Common myeloid progenitor, CD34-positive (primary cell): ENCODE measurements at regions not wholly inside any gene's neighbourhood (a gene's known extent, or its start where the extent isn't known, plus 50 kb on each side); places are given as distances from the start of the nearest gene placed in this dataset.

Source experiments
- CTCF ChIA-PET: fragments of 350-600 bp; sonication (Branson Sonifier 250); formaldehyde crosslinking; loops from one replicate; lab custom pipeline; 2021; ENCODE audit warnings: antibody characterized with exemption; lab: Charles Lee
- POLR2A ChIA-PET: fragments of 350-600 bp; sonication (Branson Sonifier 250); formaldehyde crosslinking; loops from one replicate; lab custom pipeline; 2021; ENCODE audit warnings: antibody characterized with exemption; lab: Charles Lee
- DNase-seq, 3 donors: peaks; one replicate each; pipeline versions ENCODE4 v3.0.0 to v3.0.0-alpha.2; 2013
- H3K27ac ChIP-seq, 2 experiments: 1 replicate in 1 of 2; 2 replicates in 1 of 2; pipeline ENCODE4 v1.7.0; 2013; ENCODE audit warnings: inconsistent platforms in 2 of 2, low read length in 2 of 2, mild to moderate bottlenecking in 2 of 2, low read depth in 1 of 2, moderate library complexity in 1 of 2; ENCODE audit not compliant: severe bottlenecking in 2 of 2, insufficient read depth in 1 of 2, poor library complexity in 1 of 2
- H3K27me3 ChIP-seq, 5 experiments: replicated peaks in 2 of 5; 1 replicate in 3 of 5; 2 replicates in 2 of 5; pipeline versions ENCODE4 v1.6.1 to v1.7.0; 2013; ENCODE audit warnings: low read length in 4 of 5, mild to moderate bottlenecking in 2 of 5, moderate library complexity in 2 of 5, inconsistent platforms in 1 of 5; ENCODE audit not compliant: insufficient read depth in 5 of 5, control insufficient read depth in 4 of 5
- H3K36me3 ChIP-seq, 4 experiments: 1 replicate in 2 of 4; 2 replicates in 2 of 4; pipeline versions ENCODE4 v1.6.1 to v1.7.0; 2013; ENCODE audit warnings: low read length in 3 of 4, control low read depth in 1 of 4, mild to moderate bottlenecking in 1 of 4; ENCODE audit not compliant: control insufficient read depth in 4 of 4, insufficient read depth in 4 of 4
- H3K4me1 ChIP-seq, 4 experiments: 1 replicate in 3 of 4; 2 replicates in 1 of 4; pipeline versions ENCODE4 v1.6.1 to v1.7.1; 2013; ENCODE audit warnings: low read length in 3 of 4, mild to moderate bottlenecking in 3 of 4, control low read depth in 1 of 4, inconsistent platforms in 1 of 4, moderate library complexity in 1 of 4; ENCODE audit not compliant: control insufficient read depth in 4 of 4, insufficient read depth in 4 of 4; ENCODE audit errors: control extremely low read depth in 1 of 4
- H3K4me3 ChIP-seq, 7 experiments: 1 replicate in 4 of 7; 2 replicates in 3 of 7; pipeline versions ENCODE4 v1.5.1 to v1.7.0; 2013; ENCODE audit warnings: mild to moderate bottlenecking in 7 of 7, low read length in 6 of 7, moderate library complexity in 6 of 7, inconsistent platforms in 2 of 7, low read depth in 2 of 7, control low read depth in 1 of 7; ENCODE audit not compliant: insufficient read depth in 4 of 7, control insufficient read depth in 1 of 7; ENCODE audit errors: extremely low read depth in 1 of 7
- H3K9me3 ChIP-seq, 5 experiments: 1 replicate in 4 of 5; 2 replicates in 1 of 5; pipeline versions ENCODE4 v1.6.1 to v1.7.1; 2013; ENCODE audit warnings: low read length in 4 of 5, mild to moderate bottlenecking in 2 of 5, inconsistent platforms in 1 of 5, low read depth in 1 of 5, moderate library complexity in 1 of 5; ENCODE audit not compliant: control insufficient read depth in 4 of 5, insufficient read depth in 2 of 5; ENCODE audit errors: control extremely low read depth in 1 of 5
- WGBS: methylation state at CpG from one replicate; pipeline ENCODE4 v1.1.5; 2013; ENCODE audit not compliant: insufficient coverage; 5-methylcytosine and 5-hydroxymethylcytosine counted together

DNA sequence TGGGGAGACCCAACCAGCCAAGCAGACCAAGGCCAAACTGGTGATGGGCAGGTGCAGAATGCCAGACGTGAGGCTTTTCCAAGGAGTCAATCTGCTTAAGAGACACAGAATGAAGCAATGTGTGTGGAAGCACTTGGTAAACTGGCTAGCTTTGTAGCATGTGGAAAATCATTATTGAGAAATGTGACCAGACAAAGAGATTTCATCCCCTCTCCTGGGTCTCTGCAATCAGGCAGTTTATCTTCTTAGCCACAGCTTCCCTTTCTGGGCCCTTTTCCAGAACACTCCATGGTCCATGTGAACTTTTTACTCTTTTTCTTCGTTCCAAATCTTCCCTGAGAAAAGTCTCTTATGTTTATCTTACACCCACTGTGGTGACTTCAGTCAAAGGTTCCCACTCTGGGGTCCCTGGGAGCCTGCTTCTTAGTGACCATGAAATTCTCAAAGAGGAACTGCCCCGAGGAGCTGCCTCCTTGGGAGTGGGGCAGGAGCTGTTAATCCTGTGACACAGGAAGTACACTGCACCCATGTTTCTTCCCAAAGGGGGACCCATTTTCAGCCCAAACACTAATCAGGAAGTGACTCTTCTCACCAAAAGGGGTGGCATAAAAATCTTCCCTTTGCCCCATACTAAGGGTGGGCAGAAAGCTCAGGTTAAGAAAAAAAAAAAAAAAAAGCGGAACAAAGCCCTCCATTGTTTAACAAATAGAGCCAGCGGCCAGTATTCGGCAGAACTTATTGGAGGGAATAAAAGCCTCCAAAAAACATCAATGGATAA lies 346.2 kb upstream of the ASIC2 start:
- 53% methylated on average over 2 of the region's 6 CpGs for WGBS
- DNase-seq: peak; percentile 17 to 63 (median 49)
- H3K27ac ChIP-seq: no peak overlapping the region
- ChIA-PET CTCF (no interaction called here), POLR2A (no interaction called here)
- H3K36me3 ChIP-seq: no peaks in the 10 kb centered on the region
- H3K27me3 ChIP-seq: peaks cover 0 to 4% (median 0%) of the 10 kb centered on the region in 5 experiments
- H3K9me3 ChIP-seq: peaks cover 0 to 7% (median 0%) of the 10 kb centered on the region in 5 experiments
- peak overlapping the region in 3 of 7 experiments; percentile 1 to 7 (median 2) for H3K4me3 ChIP-seq
- H3K4me1 ChIP-seq: peaks cover 0 to 8% (median 2%) of the 10 kb centered on the region in 4 experiments

DNA sequence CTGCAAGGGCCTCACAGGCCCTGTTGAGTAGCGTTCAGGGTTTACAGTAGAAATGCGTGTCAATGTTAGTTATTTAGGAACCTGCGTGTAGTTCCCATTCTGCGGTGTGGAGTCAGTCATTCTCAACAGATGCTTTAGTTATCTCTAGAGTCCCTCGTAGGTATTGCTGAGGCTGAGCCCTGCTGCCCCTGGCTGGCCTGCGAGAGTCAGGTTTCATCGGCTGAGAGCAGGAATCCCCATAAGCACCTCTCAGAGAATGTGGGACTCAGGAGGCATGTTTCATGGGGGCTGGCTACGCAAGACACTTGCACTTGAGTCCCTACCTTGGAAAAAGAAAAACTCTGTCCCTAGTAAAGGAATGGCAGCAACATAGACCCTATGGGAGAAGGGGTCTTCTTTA lies 347.5 kb upstream of the ASIC2 start:
- WGBS: 88% methylated on average over 8 of the region's 8 CpGs
- ChIA-PET POLR2A (interaction anchor here (0.6 kb wide), 1 partner anchor 15 kb away, joined by 3 read pairs; no protein-coding TSS in a partner anchor), CTCF (no interaction called here)
- Histone ChIP-seq H3K4me3 (no peak overlapping the region), H3K36me3 (no peaks in the 10 kb centered on the region), H3K27me3 (peaks cover 0 to 6% (median 0%) of the 10 kb centered on the region in 5 experiments), H3K27ac (no peak overlapping the region), H3K9me3 (peaks cover 0 to 7% (median 0%) of the 10 kb centered on the region in 5 experiments), H3K4me1 (peaks cover 0 to 8% (median 2%) of the 10 kb centered on the region in 4 experiments)
- no peak for DNase-seq

DNA sequence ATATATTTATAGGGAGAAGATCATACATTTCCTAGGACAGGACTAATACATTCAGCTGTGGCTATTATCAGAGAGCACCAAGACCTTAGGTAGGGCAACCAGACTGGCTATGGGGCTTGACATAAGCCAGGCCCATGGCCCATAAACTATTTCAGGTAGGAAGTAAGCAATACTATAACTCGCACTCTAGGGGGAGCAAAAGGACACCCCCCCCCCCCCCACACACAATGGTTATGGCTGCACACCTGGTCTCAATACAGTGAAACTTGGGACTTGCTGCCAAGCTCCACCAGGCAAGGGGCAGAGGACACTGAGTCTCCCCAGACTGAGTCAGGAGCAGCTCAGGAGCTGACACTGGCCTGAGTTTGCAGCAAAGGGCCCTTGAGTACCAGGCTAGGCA lies 348.9 kb upstream of the ASIC2 start:
- Histone ChIP-seq H3K4me3 (no peak overlapping the region), H3K4me1 (peaks cover 0 to 8% (median 2%) of the 10 kb centered on the region in 4 experiments), H3K9me3 (peaks cover 0 to 7% (median 0%) of the 10 kb centered on the region in 5 experiments), H3K36me3 (no peaks in the 10 kb centered on the region), H3K27ac (no peak overlapping the region), H3K27me3 (peaks cover 0 to 11% (median 0%) of the 10 kb centered on the region in 5 experiments)
- ChIA-PET POLR2A (no interaction called here), CTCF (interaction anchor here (0.9 kb wide), 1 partner anchor 122 kb away, joined by 4 read pairs; no protein-coding TSS in a partner anchor)
- peak in 2 of 3 donors; percentile 9 to 14 for DNase-seq
- no CpG with 5 or more reads among the region's 1 CpG for WGBS

DNA sequence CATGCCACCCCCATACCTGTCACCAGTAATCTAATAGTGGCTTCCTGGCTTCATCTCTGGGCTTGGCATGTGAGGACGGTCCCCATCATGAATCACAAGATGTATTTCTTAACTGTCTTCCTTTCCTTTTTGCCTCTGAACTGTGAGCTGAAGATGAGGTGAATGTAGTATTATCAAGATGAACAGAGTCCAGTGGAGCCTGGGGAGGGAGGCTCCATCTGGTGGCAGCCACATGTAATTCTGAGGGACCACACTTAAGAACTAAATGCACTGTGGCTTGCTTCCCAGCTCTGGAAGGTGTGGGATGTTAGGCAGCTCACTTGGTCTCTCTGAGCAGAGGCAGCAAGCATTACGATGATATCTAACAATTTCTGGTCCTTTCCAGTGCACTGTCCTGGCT lies 354.9 kb upstream of the ASIC2 start:
- POLR2A ChIA-PET: no interaction called here
- DNase-seq: peak; percentile 7 to 33 (median 29)
- CTCF ChIA-PET: interaction anchor here (1.1 kb wide), 1 partner anchor 42 kb away, joined by 3 read pairs; no protein-coding TSS in a partner anchor
- Histone ChIP-seq H3K4me1 (no peaks in the 10 kb centered on the region), H3K27me3 (peaks cover 0 to 25% (median 0%) of the 10 kb centered on the region in 5 experiments), H3K9me3 (no peaks in the 10 kb centered on the region), H3K27ac (no peak overlapping the region), H3K36me3 (no peaks in the 10 kb centered on the region), H3K4me3 (no peak overlapping the region)
- 80% methylated on average over 1 of the region's 2 CpGs for WGBS

DNA sequence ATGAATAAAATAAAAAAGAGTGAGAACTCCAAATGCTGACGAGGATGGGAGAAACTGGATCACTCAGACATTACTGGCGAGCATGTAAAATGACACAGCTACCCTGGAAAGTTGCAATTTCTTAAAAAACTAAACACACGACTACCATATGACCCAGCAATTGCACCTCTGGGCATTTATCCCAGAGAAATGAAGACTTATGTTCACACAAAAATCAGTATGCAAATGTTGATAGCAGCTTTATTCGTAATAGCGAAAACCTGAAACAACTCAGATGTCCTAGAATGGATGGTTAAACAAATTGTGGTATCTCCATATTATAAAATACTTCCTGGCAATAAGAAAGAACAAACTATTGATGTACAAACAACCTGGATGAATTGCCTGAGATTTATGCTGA lies 357.2 kb upstream of the ASIC2 start:
- H3K27me3 ChIP-seq: peaks cover 0 to 25% (median 0%) of the 10 kb centered on the region in 5 experiments
- no peak overlapping the region for H3K27ac ChIP-seq
- no peaks in the 10 kb centered on the region for H3K36me3 ChIP-seq
- 80% methylated on average over 2 of the region's 5 CpGs for WGBS
- POLR2A ChIA-PET: no interaction called here
- no peaks in the 10 kb centered on the region for H3K4me1 ChIP-seq
- H3K9me3 ChIP-seq: no peaks in the 10 kb centered on the region
- no peak for DNase-seq
- CTCF ChIA-PET: no interaction called here
- no peak overlapping the region for H3K4me3 ChIP-seq

DNA sequence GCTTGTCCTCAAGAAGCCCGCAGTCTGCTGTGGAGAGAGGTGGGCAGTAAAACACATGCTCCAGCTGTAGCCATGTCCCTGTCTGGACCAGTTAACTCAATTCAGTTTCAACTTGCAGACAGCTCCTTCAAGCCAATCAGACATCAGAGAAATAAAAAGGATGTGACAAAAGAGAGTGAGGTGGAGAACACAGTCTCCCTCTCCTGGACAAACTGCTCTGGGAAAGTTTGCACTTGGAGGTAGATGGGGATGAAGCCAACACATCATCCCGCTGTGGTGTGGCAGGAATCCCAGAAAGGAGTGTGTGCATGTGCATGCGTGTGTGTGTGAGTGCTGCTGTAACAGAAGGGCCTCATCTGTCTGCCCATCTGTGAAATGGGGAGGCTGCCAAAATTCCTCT lies 358.6 kb upstream of the ASIC2 start:
- no peak for DNase-seq
- H3K4me3 ChIP-seq: no peak overlapping the region
- H3K36me3 ChIP-seq: no peaks in the 10 kb centered on the region
- H3K27me3 ChIP-seq: peaks cover 0 to 22% (median 0%) of the 10 kb centered on the region in 5 experiments
- H3K4me1 ChIP-seq: no peaks in the 10 kb centered on the region
- POLR2A ChIA-PET: interaction anchor here (0.5 kb wide), 1 partner anchor 31 kb away, joined by 3 read pairs; no protein-coding TSS in a partner anchor
- 91% methylated on average over 3 of the region's 3 CpGs for WGBS
- CTCF ChIA-PET: no interaction called here
- no peak overlapping the region for H3K27ac ChIP-seq
- H3K9me3 ChIP-seq: no peaks in the 10 kb centered on the region
